ENCODE measurements at regions not wholly inside any gene's neighbourhood (a gene's known extent, or its start where the extent isn't known, plus 50 kb on each side); places are given as distances from the start of the nearest gene placed in this dataset.
"Not testable (repeated sequence)": the region's sequence is repeated elsewhere in the genome, so short reads cannot be mapped to it uniquely, and the experiment has no call there.

DNA sequence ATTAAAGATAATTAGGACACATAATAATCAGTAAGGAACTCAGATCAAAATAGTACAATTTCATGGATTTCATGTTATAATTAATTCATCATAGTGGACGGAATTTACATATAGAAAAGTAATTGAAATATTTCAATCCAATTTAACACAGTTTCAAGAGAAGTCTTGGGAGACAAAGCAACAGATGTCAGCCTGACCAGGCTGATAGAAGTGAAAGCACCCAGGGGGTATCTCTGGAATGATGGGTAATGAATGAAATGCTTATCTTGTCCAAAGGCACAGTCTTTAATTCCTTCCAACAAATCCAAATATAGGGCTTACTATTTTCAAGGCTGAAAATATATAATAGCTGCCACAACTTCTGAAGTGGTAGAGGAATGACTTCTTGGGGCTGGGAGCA, 629.3 kb upstream of the RGMB start:
- H3K4me3 ChIP-seq (ENCODE audit: insufficient read depth, low read depth, low read length), result no peak overlapping the region
- H3K27me3 ChIP-seq (ENCODE audit: control insufficient read depth, insufficient read depth, low read length), result no peaks in the 10 kb centered on the region
- no peak for DNase-seq
- H3K36me3 ChIP-seq (replicated peaks; ENCODE audit: control insufficient read depth, insufficient read depth, low read length), result no peaks in the 10 kb centered on the region

- Histone ChIP-seq H3K4me3 (ENCODE audit: insufficient read depth, low read depth, low read length) (no peak overlapping the region), H3K27me3 (ENCODE audit: control insufficient read depth, insufficient read depth, low read length) (no peaks in the 10 kb centered on the region), H3K36me3 (replicated peaks; ENCODE audit: control insufficient read depth, insufficient read depth, low read length) (no peaks in the 10 kb centered on the region)
- DNase-seq, result no peak
Measured at GRCh38 chr5:98144710-98145109, 628.8 kb upstream of the RGMB start.

GRCh38 chr5:98157368-98157767, 616.1 kb upstream of the RGMB start:
- no peaks in the 10 kb centered on the region for H3K27me3 ChIP-seq (ENCODE audit: control insufficient read depth, insufficient read depth, low read length)
- H3K36me3 ChIP-seq (replicated peaks; ENCODE audit: control insufficient read depth, insufficient read depth, low read length), result no peaks in the 10 kb centered on the region
- no peak for DNase-seq
- H3K4me3 ChIP-seq (ENCODE audit: insufficient read depth, low read depth, low read length), result no peak overlapping the region

DNA sequence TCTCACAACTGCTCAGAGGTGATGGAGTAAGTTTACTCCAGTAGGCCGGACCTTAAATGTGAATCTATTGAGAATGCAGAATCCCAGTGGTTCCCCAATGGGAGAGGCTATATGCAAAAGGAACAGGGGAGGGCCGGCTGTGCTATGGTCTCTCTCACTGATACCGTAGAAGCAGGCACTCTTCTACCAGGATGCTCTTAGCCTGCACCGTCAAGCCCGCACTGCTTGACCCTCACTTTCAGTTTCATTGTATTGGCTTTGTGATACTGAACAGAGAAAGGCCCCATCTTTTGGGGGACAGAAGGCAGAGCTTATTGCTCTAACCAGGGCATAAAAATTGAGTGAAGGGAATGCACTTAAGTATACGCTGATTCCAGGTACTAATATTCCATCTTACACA, 615.0 kb upstream of the RGMB start:
- Histone ChIP-seq H3K27me3 (ENCODE audit: control insufficient read depth, insufficient read depth, low read length) (no peaks in the 10 kb centered on the region), H3K36me3 (replicated peaks; ENCODE audit: control insufficient read depth, insufficient read depth, low read length) (no peaks in the 10 kb centered on the region)
- DNase-seq, result no peak

DNA sequence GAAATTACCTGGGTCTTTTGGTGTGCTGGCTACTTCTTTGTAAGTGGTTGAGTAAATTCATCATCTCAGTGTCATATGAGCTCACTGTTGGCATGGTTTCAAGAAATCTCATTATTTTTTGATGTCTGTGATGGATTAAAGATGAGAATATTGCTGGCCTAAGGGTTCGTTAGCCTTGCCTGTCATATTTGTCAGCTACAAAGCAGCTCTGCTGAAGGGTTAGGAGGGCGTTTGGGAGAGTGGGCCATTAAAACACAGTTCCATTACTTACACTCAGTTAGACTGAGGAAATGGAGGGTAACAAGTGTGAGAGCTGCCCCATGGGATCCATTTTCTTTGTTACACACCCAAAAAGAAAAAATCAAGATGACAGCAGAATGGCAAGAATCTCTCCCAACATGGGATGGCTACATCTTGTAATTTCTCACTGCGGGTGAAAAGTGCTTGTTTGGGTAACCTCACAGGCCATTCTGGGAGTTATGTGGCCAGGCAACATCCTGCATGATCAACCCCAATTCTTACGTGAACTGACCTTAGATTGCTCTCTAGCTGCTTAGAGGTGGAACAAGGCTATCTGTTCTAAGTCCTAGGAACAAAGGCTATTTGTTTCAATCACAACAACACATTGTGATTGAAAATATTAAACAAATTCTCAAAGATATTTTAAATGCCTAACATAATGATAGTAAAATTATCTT, 609.5 kb upstream of the RGMB start:
- DNase-seq, result no peak
- H3K36me3 ChIP-seq (replicated peaks; ENCODE audit: control insufficient read depth, insufficient read depth, low read length), result no peaks in the 10 kb centered on the region
- H3K27me3 ChIP-seq (ENCODE audit: control insufficient read depth, insufficient read depth, low read length), result no peaks in the 10 kb centered on the region
- H3K4me3 ChIP-seq (ENCODE audit: insufficient read depth, low read depth, low read length), result no peak overlapping the region

More for the DNA sequence above, 615.0 kb upstream of the RGMB start:
- H3K4me3 ChIP-seq (ENCODE audit: insufficient read depth, low read depth, low read length), result no peak overlapping the region

- Histone ChIP-seq H3K27me3 (ENCODE audit: control insufficient read depth, insufficient read depth, low read length) (no peaks in the 10 kb centered on the region), H3K36me3 (replicated peaks; ENCODE audit: control insufficient read depth, insufficient read depth, low read length) (no peaks in the 10 kb centered on the region)
- DNase-seq, result no peak
Measured at GRCh38 chr5:98168871-98169270, 604.6 kb upstream of the RGMB start.

DNA sequence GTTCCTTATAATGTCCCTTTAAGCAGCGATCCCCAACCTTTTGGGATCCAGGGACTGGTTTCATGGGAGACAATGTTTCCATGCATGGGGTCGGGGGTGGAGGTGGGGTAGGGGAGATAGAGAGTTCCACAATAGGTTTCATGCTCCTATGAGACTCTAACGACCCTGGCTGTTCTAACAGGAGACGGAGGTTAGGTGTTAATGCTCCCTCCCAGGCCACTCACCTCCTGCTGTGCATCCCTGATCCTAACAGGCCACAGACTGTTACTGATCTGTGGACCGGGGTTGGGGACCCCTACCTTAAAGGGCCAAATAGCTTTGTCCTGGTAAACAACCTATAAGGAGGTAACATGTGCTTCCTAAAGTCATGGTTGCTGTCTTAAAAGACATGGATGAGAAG, 602.5 kb upstream of the RGMB start:
- H3K36me3 ChIP-seq (replicated peaks; ENCODE audit: control insufficient read depth, insufficient read depth, low read length), result no peaks in the 10 kb centered on the region
- DNase-seq, result peak; percentile 0
- H3K27me3 ChIP-seq (ENCODE audit: control insufficient read depth, insufficient read depth, low read length), result no peaks in the 10 kb centered on the region
- H3K4me3 ChIP-seq (ENCODE audit: insufficient read depth, low read depth, low read length), result no peak overlapping the region

More at GRCh38 chr5:98168871-98169270, 604.6 kb upstream of the RGMB start:
- H3K4me3 ChIP-seq (ENCODE audit: insufficient read depth, low read depth, low read length), result no peak overlapping the region

- H3K27me3 ChIP-seq (ENCODE audit: control insufficient read depth, insufficient read depth, low read length), result no peaks in the 10 kb centered on the region
- no peak overlapping the region for H3K4me3 ChIP-seq (ENCODE audit: insufficient read depth, low read depth, low read length)
- no peaks in the 10 kb centered on the region for H3K36me3 ChIP-seq (replicated peaks; ENCODE audit: control insufficient read depth, insufficient read depth, low read length)
- no peak for DNase-seq
Measured at GRCh38 chr5:98173334-98173733, 600.1 kb upstream of the RGMB start.

DNA sequence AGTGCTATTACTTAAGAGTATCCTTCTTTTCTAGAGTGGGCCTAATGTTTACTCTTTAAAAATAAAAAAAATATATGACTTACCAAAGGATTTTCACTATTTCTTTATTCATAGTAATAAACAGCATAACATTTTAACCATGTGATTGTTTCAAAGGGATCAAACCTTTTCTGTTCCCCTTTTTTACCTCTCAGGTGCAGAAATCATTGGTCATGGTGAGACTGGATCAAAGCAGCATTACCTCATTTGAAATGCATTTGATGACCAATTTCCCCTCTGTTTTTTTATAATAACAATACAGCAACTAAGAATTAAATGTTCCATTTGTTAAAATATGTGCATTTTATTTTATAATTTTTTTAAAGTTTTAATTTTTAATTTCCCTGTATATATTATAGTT, 598.0 kb upstream of the RGMB start:
- no peak for DNase-seq

DNA sequence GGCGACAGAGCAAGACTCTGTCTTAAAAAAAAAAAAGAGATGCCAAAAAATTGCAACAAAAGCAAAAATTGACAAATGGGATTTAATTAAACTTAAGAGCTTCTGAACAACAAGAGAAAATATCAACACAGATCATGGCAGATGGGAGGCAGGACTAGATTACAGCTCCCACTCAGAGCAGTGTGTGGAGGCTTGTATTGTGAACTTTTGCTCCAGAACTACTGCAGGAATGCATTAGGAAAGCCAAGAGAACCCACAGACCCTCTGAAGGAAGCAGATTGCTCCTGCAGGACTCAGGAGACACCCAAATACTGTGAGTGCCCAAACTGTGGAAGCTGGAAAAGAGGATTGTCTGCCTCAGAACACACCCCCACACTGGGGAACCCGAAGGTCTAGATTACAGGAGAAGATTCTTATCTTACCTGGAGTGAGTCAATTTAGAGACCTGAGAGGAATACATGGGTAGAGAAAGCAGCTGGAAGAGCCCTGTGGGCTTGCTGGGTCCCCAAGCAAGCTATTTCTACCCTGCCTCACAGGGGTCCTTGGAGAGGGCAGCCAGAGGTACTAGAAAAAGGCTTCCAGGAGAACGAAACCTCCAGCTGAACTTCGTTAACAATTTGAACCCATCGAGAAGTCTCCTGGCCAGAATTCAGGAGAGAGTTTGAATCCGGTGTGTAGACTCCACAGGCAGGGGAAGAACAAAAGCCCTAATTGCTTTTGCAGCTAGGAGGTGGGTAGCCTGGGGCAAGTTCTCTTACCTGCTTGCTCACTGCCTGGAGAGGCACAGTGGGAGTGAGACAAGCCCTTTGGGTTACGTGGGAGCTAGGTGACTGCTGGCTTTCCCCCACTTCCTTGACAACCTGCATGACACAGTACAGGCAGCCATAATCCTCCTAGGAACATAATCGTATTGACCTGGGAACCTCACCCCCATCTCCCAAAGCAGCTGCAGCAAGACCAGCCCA, 593.4 kb upstream of the RGMB start:
- Histone ChIP-seq H3K4me3 (ENCODE audit: insufficient read depth, low read depth, low read length) (no peak overlapping the region), H3K27me3 (ENCODE audit: control insufficient read depth, insufficient read depth, low read length) (no peaks in the 10 kb centered on the region), H3K36me3 (replicated peaks; ENCODE audit: control insufficient read depth, insufficient read depth, low read length) (no peaks in the 10 kb centered on the region)
- no peak for DNase-seq

More for the DNA sequence above, 598.0 kb upstream of the RGMB start:
- Histone ChIP-seq H3K36me3 (replicated peaks; ENCODE audit: control insufficient read depth, insufficient read depth, low read length) (no peaks in the 10 kb centered on the region), H3K27me3 (ENCODE audit: control insufficient read depth, insufficient read depth, low read length) (no peaks in the 10 kb centered on the region), H3K4me3 (ENCODE audit: insufficient read depth, low read depth, low read length) (no peak overlapping the region)

- Histone ChIP-seq H3K27me3 (ENCODE audit: control insufficient read depth, insufficient read depth, low read length) (no peaks in the 10 kb centered on the region), H3K36me3 (replicated peaks; ENCODE audit: control insufficient read depth, insufficient read depth, low read length) (no peaks in the 10 kb centered on the region), H3K4me3 (ENCODE audit: insufficient read depth, low read depth, low read length) (no peak overlapping the region)
- no peak for DNase-seq
Measured at GRCh38 chr5:98186128-98186527, 587.3 kb upstream of the RGMB start.

GRCh38 chr5:98187945-98188344, 585.5 kb upstream of the RGMB start:
- H3K36me3 ChIP-seq (replicated peaks; ENCODE audit: control insufficient read depth, insufficient read depth, low read length), result no peaks in the 10 kb centered on the region
- DNase-seq, result no peak

DNA sequence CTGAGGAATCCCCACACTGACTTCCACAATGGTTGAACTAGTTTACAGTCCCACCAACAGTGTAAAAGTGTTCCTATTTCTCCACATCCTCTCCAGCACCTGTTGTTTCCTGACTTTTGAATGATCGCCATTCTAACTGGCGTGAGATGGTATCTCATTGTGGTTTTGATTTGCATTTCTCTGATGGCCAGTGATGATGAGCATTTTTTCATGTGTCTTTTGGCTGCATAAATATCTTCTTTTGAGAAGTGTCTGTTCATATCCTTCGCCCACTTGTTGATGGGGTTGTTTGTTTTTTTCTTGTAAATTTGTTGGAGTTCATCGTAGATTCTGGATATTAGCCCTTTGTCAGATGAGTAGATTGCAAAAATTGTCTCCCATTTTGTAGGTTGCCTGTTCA, 583.1 kb upstream of the RGMB start:
- not testable (repeated sequence) for H3K27me3 ChIP-seq (ENCODE audit: control insufficient read depth, insufficient read depth, low read length); H3K4me3 ChIP-seq (ENCODE audit: insufficient read depth, low read depth, low read length); DNase-seq; H3K36me3 ChIP-seq (replicated peaks; ENCODE audit: control insufficient read depth, insufficient read depth, low read length)

More at GRCh38 chr5:98187945-98188344, 585.5 kb upstream of the RGMB start:
- Histone ChIP-seq H3K27me3 (ENCODE audit: control insufficient read depth, insufficient read depth, low read length) (no peaks in the 10 kb centered on the region), H3K4me3 (ENCODE audit: insufficient read depth, low read depth, low read length) (no peak overlapping the region)

DNA sequence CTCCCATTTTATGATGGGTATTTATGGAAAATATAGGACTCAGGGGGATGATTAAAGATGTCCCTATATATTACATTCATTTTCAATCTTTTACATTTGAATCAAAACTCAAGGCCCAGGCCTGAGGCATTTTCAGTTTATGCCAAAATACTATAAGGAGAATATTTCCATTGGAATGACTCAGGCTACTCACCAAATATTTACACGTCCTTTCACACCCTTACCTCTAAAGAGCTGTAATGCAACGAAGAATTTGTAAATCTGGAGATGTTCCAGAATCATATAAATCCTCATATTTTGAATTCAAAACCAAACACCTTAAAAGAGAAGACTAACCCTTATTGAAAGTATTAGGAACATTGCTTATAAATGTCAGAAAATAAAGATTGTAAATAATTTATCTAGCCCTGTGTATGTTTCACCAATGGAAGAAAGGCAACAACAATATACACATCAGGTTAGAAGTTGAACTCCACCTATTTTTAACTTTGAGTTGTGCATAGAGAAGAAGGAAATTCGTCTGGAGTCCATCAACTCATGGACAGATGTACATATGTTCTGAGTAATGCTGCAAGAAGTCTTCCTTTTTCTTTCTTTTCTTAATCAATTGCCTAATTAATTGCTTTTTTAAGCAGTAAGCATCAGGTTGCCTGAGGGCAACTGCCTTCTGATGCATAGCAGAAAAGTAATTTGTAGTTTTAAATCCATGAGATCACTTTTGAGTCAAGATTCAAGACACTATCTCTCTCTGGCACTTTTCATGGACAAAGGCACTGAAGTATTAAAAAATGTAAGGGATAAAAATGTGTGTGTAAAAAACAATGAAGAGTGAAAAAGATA, 579.3 kb upstream of the RGMB start:
- H3K36me3 ChIP-seq (replicated peaks; ENCODE audit: control insufficient read depth, insufficient read depth, low read length), result no peaks in the 10 kb centered on the region
- no peak for DNase-seq
- no peak overlapping the region for H3K4me3 ChIP-seq (ENCODE audit: insufficient read depth, low read depth, low read length)

More for the DNA sequence above, 579.3 kb upstream of the RGMB start:
- no peaks in the 10 kb centered on the region for H3K27me3 ChIP-seq (ENCODE audit: control insufficient read depth, insufficient read depth, low read length)

Measured in H7 (cell line).